IMR-90 (cell line): ENCODE measurements at regions not wholly inside any gene's neighbourhood (a gene's known extent, or its start where the extent isn't known, plus 50 kb on each side); places are given as distances from the start of the nearest gene placed in this dataset.

ENCODE experiments used
- ATAC-seq: fragments of 200-7000 bp; cut with Tn5 transposase; 2 replicates; pipeline ENCODE4 v1.9.1; 2020; ENCODE audit warnings: low read depth, mild to moderate bottlenecking, moderate library complexity
- BruUV-seq: library from RNA; stranded (reverse); fragments of 400-500 nt; replicated peaks from 2 replicates; lab custom pipeline; 2021; lab: Mats Ljungman, UMichigan
- CTCF ChIA-PET: fragments of 300-600 bp; formaldehyde crosslinking; extraction: SDS; loops from one replicate; lab custom pipeline; 2021; ENCODE audit warnings: antibody characterized with exemption; lab: Yijun Ruan, JAX
- POLR2A ChIA-PET: fragments of 300-600 bp; sonication (Branson Sonifier 250); formaldehyde crosslinking; loops from one replicate; lab custom pipeline; 2022; ENCODE audit warnings: antibody characterized with exemption; ENCODE audit not compliant: unreplicated experiment; lab: Charles Lee
- DNase-seq: peaks from one replicate; pipeline ENCODE4 v3.0.0; 2013
- H2AFZ ChIP-seq: replicated peaks from 2 replicates; pipeline ENCODE3; 2013; ENCODE audit warnings: low read length, mild to moderate bottlenecking; ENCODE audit not compliant: poor library complexity
- H2AK5ac ChIP-seq: 2 replicates; pipeline ENCODE4 v1.6.1; 2013; ENCODE audit warnings: low read depth, low read length, inconsistent platforms
- H2AK9ac ChIP-seq: replicated peaks from 2 replicates; pipeline ENCODE3; 2013; ENCODE audit warnings: mild to moderate bottlenecking, low read depth, low read length, moderate library complexity; ENCODE audit not compliant: poor library complexity
- H2BK120ac ChIP-seq: 2 replicates; pipeline ENCODE4 v1.6.1; 2013; ENCODE audit warnings: low read depth, low read length, inconsistent platforms
- H2BK15ac ChIP-seq: 3 replicates; pipeline ENCODE4 v1.6.1; 2013; ENCODE audit warnings: low read depth, low read length, inconsistent platforms
- H2BK20ac ChIP-seq: 2 replicates; pipeline ENCODE4 v1.6.1; 2013; ENCODE audit warnings: low read depth, mild to moderate bottlenecking, inconsistent platforms, low read length, moderate library complexity
- H2BK5ac ChIP-seq: 2 replicates; pipeline ENCODE4 v1.6.1; 2013; ENCODE audit warnings: mild to moderate bottlenecking, low read depth, low read length, inconsistent platforms; ENCODE audit not compliant: poor library complexity, severe bottlenecking
- H3K14ac ChIP-seq: replicated peaks from 2 replicates; pipeline ENCODE4 v1.6.1; 2013; ENCODE audit warnings: low read depth, low read length, inconsistent platforms
- H3K18ac ChIP-seq: 2 replicates; pipeline ENCODE4 v1.6.1; 2013; ENCODE audit warnings: low read depth, low read length, control low read depth
- H3K23ac ChIP-seq: 2 replicates; pipeline ENCODE4 v1.6.1; 2013; ENCODE audit warnings: low read depth, low read length, inconsistent platforms
- H3K27ac ChIP-seq: 2 replicates; pipeline ENCODE4 v1.5.1; 2013; ENCODE audit warnings: mild to moderate bottlenecking, control low read depth, low read length; ENCODE audit not compliant: insufficient read depth
- H3K27me3 ChIP-seq: 2 replicates; pipeline ENCODE4 v1.6.1; 2013; ENCODE audit warnings: low read length; ENCODE audit not compliant: control insufficient read depth, insufficient read depth
- H3K36me3 ChIP-seq: 2 replicates; pipeline ENCODE4 v1.6.1; 2013; ENCODE audit warnings: low read length, mixed read lengths; ENCODE audit not compliant: control insufficient read depth, insufficient read depth
- H3K4ac ChIP-seq: 2 replicates; pipeline ENCODE4 v1.6.1; 2013; ENCODE audit warnings: low read depth, low read length, inconsistent platforms
- H3K4me1 ChIP-seq: 2 replicates; pipeline ENCODE4 v1.6.1; 2013; ENCODE audit warnings: low read length, mixed read lengths; ENCODE audit not compliant: control insufficient read depth, insufficient read depth
- H3K4me2 ChIP-seq: 2 replicates; pipeline ENCODE4 v1.6.1; 2013; ENCODE audit warnings: low read depth, mild to moderate bottlenecking, control low read depth, low read length, moderate library complexity
- H3K4me3 ChIP-seq: 2 replicates; pipeline ENCODE4 v1.5.1; 2013; ENCODE audit warnings: low read depth, mild to moderate bottlenecking, control low read depth, low read length, moderate library complexity; ENCODE audit not compliant: insufficient read depth
- H3K56ac ChIP-seq: 2 replicates; pipeline ENCODE4 v1.6.1; 2013; ENCODE audit warnings: low read length, inconsistent platforms; ENCODE audit not compliant: insufficient read depth; ENCODE audit errors: extremely low read depth
- H3K79me1 ChIP-seq, 2 experiments: 2 replicates each; pipeline ENCODE4 v1.6.1; 2013; ENCODE audit warnings: low read length in 2 of 2, inconsistent platforms in 1 of 2, low read depth in 1 of 2
- H3K9ac ChIP-seq: 2 replicates; pipeline ENCODE4 v1.6.1; 2013; ENCODE audit warnings: low read depth, low read length, control low read depth
- H3K9me1 ChIP-seq: 2 replicates; pipeline ENCODE4 v1.6.1; 2013; ENCODE audit warnings: low read length, inconsistent platforms; ENCODE audit not compliant: insufficient read depth
- H3K9me3 ChIP-seq: 2 replicates; pipeline ENCODE4 v1.6.1; 2013; ENCODE audit warnings: low read length; ENCODE audit not compliant: control insufficient read depth, insufficient read depth
- H4K20me1 ChIP-seq: 2 replicates; pipeline ENCODE4 v1.6.1; 2013; ENCODE audit warnings: low read length, inconsistent platforms; ENCODE audit not compliant: insufficient read depth
- H4K5ac ChIP-seq: 2 replicates; pipeline ENCODE4 v1.6.1; 2013; ENCODE audit warnings: mild to moderate bottlenecking, low read depth, low read length, control low read depth
- H4K8ac ChIP-seq, 2 experiments: 2 replicates each; pipeline ENCODE4 v1.6.1; 2013; ENCODE audit warnings: low read depth in 2 of 2, low read length in 2 of 2, control low read depth in 1 of 2, inconsistent platforms in 1 of 2
- H4K91ac ChIP-seq: 2 replicates; pipeline ENCODE4 v1.6.1; 2013; ENCODE audit warnings: low read depth, low read length, inconsistent platforms; ENCODE audit not compliant: insufficient read depth
- CHD1 ChIP-seq: IDR thresholded peaks from 2 replicates; pipeline ENCODE4 v1.6.1; 2012; ENCODE audit warnings: low read depth, low read length, improper control_type of control experiment
- MXI1 ChIP-seq: IDR thresholded peaks from 2 replicates; pipeline ENCODE4 v1.6.1; 2012; ENCODE audit warnings: low read depth, mild to moderate bottlenecking, low read length, moderate library complexity, borderline replicate concordance
- NFE2L2 ChIP-seq: fragments of 150-350 bp; IDR thresholded peaks from 2 replicates; pipeline ENCODE4 v1.6.1; 2016; ENCODE audit warnings: low read depth, mild to moderate bottlenecking, low read length
- RAD21 ChIP-seq: IDR thresholded peaks from 2 replicates; pipeline ENCODE4 v1.6.1; 2012; ENCODE audit warnings: low read length, improper control_type of control experiment
- RCOR1 ChIP-seq: IDR thresholded peaks from 2 replicates; pipeline ENCODE4 v1.6.1; 2012; ENCODE audit warnings: mild to moderate bottlenecking, low read length, improper control_type of control experiment; ENCODE audit not compliant: insufficient replicate concordance
- WGBS, 2 experiments: methylation state at CpG; one replicate each; pipeline versions ENCODE4 v1.1.5 to v1.1.7; 2013; ENCODE audit warnings: missing lambda C conversion rate in 2 of 2; ENCODE audit not compliant: insufficient read length in 1 of 2; ENCODE audit errors: extremely low coverage in 2 of 2; 5-methylcytosine and 5-hydroxymethylcytosine counted together
- dilution Hi-C: fragments of 300-500 bp; cut with HindIII; formaldehyde crosslinking; loops from one replicate; pipeline ENCODE4 v1.14.3; 2018; ENCODE audit warnings: low sequenced_read_pairs; ENCODE audit not compliant: unreplicated experiment
- in situ Hi-C: fragments of 300-500 bp; cut with MboI; formaldehyde crosslinking; loops from 3 replicates; pipeline ENCODE4 v1.14.3; 2019; ENCODE audit warnings: low sequenced_read_pairs, inconsistent platforms, mixed read lengths
- intact Hi-C: fragments of 100-400 bp; cut with micrococcal nuclease; formaldehyde crosslinking; loops from 2 replicates; pipeline ENCODE4 v1.10.0; 2022
- TF ChIP-seq, protein P1 (sequence below): conservative IDR thresholded peaks from 2 replicates; pipeline ENCODE4 v1.5.1; 2012; ENCODE audit warnings: mild to moderate bottlenecking, low read depth, low read length, improper control_type of control experiment

DNA sequence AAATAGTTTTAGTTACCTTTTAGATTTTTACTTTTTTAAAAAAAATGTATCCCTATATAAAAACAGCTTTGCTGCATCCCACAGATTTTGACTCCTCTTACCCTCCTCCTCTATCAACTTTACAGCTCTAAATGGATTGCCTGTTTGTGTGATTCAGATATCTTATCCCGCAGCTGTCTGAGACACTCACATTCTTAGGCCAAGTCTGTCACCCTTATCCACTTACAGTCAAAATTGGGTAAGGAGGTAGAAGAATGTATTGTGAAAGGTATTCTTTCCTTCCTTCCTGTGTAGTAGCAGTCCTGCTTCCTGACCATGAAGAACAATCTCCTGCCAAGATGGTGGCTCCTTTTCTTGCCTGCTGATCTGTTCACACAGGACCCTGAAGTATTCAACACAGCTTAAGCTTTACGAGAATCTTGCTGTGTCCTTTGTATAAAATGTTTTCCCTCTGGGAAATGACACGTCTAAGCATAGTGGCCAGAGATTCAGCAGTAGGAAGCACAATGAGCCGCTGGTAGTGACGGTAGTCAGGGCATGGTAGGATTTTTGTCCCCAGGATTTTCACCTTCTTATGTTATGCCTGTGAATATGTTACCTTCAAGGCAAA is 67.7 kb upstream of the ST8SIA4 start:
- Histone ChIP-seq H3K9ac (no peak overlapping the region), H3K14ac (no peak overlapping the region), H2AFZ (no peak overlapping the region), H2BK15ac (no peak overlapping the region), H4K20me1 (no peaks in the 10 kb centered on the region), H4K5ac (no peak overlapping the region), H3K36me3 (no peaks in the 10 kb centered on the region), H3K9me3 (no peaks in the 10 kb centered on the region), H3K23ac (no peak overlapping the region), H3K4me2 (no peak overlapping the region), H2AK9ac (no peak overlapping the region), H3K79me1 (no peaks in the 10 kb centered on the region), H4K8ac (no peak overlapping the region), H3K18ac (no peak overlapping the region), H2BK5ac (no peak overlapping the region), H4K91ac (no peak overlapping the region), H3K56ac (no peak overlapping the region), H3K9me1 (no peaks in the 10 kb centered on the region), H3K4ac (no peak overlapping the region), H2BK120ac (no peak overlapping the region), H3K27me3 (no peaks in the 10 kb centered on the region), H3K4me1 (no peaks in the 10 kb centered on the region), H3K4me3 (no peak overlapping the region), H2AK5ac (no peak overlapping the region), H3K27ac (no peak overlapping the region), H2BK20ac (no peak overlapping the region)
- CTCF ChIA-PET = no interaction called here
- intact Hi-C loops (no loop called here), dilution Hi-C loops (no loop called here), in situ Hi-C loops (no loop called here)
- no TSS peak for BruUV-seq
- no peak for TF ChIP-seq CHD1
- TF ChIP-seq, protein P1, sequence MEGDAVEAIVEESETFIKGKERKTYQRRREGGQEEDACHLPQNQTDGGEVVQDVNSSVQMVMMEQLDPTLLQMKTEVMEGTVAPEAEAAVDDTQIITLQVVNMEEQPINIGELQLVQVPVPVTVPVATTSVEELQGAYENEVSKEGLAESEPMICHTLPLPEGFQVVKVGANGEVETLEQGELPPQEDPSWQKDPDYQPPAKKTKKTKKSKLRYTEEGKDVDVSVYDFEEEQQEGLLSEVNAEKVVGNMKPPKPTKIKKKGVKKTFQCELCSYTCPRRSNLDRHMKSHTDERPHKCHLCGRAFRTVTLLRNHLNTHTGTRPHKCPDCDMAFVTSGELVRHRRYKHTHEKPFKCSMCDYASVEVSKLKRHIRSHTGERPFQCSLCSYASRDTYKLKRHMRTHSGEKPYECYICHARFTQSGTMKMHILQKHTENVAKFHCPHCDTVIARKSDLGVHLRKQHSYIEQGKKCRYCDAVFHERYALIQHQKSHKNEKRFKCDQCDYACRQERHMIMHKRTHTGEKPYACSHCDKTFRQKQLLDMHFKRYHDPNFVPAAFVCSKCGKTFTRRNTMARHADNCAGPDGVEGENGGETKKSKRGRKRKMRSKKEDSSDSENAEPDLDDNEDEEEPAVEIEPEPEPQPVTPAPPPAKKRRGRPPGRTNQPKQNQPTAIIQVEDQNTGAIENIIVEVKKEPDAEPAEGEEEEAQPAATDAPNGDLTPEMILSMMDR = no peak
- no peak for TF ChIP-seq NFE2L2
- TF ChIP-seq RAD21 = no peak
- no peak for TF ChIP-seq MXI1
- TF ChIP-seq RCOR1 = no peak
- DNase-seq (no peak), ATAC-seq (no peak)
- 33% methylated on average over 1 of the region's 5 CpGs; no CpG with 5 or more reads in 1 of the 2 experiments for WGBS, 2 experiments
- POLR2A ChIA-PET = no interaction called here
